NCI-H774 (cell line): ENCODE measurements at regions not wholly inside any gene's neighbourhood (a gene's known extent, or its start where the extent isn't known, plus 50 kb on each side); places are given as distances from the start of the nearest gene placed in this dataset.
"Not testable (repeated sequence)": the region's sequence is repeated elsewhere in the genome, so short reads cannot be mapped to it uniquely, and the experiment has no call there.

ENCODE experiments used
- DNase-seq: peaks from one replicate; lab custom pipeline; 2025; lab: John Stamatoyannopoulos, UW

- no peak for DNase-seq
These were observed 233.3 kb upstream of the ADGRL4 start for GRCh38 chr1:79239840-79240239.

- DNase-seq, result no peak
These were observed 228.9 kb upstream of the ADGRL4 start for GRCh38 chr1:79235301-79236002.

GRCh38 chr1:79232818-79233217 lies 226.3 kb upstream of the ADGRL4 start:
- DNase-seq, result no peak

GRCh38 chr1:79230751-79231150 lies 224.2 kb upstream of the ADGRL4 start:
- DNase-seq, result not testable (repeated sequence)

GRCh38 chr1:79226963-79227362 lies 220.4 kb upstream of the ADGRL4 start:
- DNase-seq, result no peak

- no peak for DNase-seq
These were observed 218.0 kb upstream of the ADGRL4 start for GRCh38 chr1:79224537-79224936.

GRCh38 chr1:79220509-79220908 lies 214.0 kb upstream of the ADGRL4 start:
- no peak for DNase-seq

- DNase-seq, result no peak
These were observed 208.8 kb upstream of the ADGRL4 start for GRCh38 chr1:79215311-79215710.

GRCh38 chr1:79207786-79208185 lies 201.3 kb upstream of the ADGRL4 start:
- DNase-seq, result no peak

GRCh38 chr1:79207331-79207730 lies 200.8 kb upstream of the ADGRL4 start:
- DNase-seq, result no peak

- DNase-seq, result no peak
These were observed 198.4 kb upstream of the ADGRL4 start for GRCh38 chr1:79204779-79205479.

GRCh38 chr1:79198832-79199231 lies 192.3 kb upstream of the ADGRL4 start:
- DNase-seq, result no peak

- no peak for DNase-seq
These were observed 190.9 kb upstream of the ADGRL4 start for GRCh38 chr1:79197421-79197820.

GRCh38 chr1:79196211-79196610 lies 189.7 kb upstream of the ADGRL4 start:
- DNase-seq, result no peak

- no peak for DNase-seq
These were observed 186.9 kb upstream of the ADGRL4 start for GRCh38 chr1:79193211-79194079.

GRCh38 chr1:79190074-79190473 lies 183.5 kb upstream of the ADGRL4 start:
- no peak for DNase-seq

GRCh38 chr1:79188337-79188736 lies 181.8 kb upstream of the ADGRL4 start:
- no peak for DNase-seq

- DNase-seq, result no peak
These were observed 179.7 kb upstream of the ADGRL4 start for GRCh38 chr1:79186260-79186659.

GRCh38 chr1:79177844-79178243 lies 171.3 kb upstream of the ADGRL4 start:
- DNase-seq, result peak; percentile 31

GRCh38 chr1:79161077-79161476 lies 154.5 kb upstream of the ADGRL4 start:
- no peak for DNase-seq

- DNase-seq, result no peak
These were observed 149.5 kb upstream of the ADGRL4 start for GRCh38 chr1:79155991-79156390.

GRCh38 chr1:79151006-79151796 lies 144.7 kb upstream of the ADGRL4 start:
- no peak for DNase-seq
